ENCODE measurements at regions not wholly inside any gene's neighbourhood (a gene's known extent, or its start where the extent isn't known, plus 50 kb on each side); places are given as distances from the start of the nearest gene placed in this dataset.
"Not testable (repeated sequence)": the region's sequence is repeated elsewhere in the genome, so short reads cannot be mapped to it uniquely, and the experiment has no call there.

DNA sequence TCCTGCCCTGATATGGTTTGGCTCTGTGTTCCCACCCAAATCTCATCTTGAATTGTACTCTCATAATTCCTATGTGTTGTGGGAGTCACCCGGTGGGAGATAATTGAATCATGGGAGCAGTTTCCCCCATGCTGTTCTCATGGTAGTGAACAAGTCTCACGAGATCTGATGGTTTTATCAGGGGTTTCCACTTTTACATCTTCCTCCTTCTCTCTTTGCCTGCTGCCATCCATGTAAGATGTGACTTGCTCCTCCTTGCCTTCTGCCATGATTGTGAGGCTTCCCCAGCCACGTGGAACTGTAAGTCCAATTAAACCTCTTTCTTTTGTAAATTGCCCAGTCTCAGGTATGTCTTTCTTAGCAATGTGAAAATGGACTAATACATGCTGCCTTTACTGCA, 111.9 kb upstream of the STMND1 start:
- TF ChIP-seq ZNF384 (IDR thresholded peaks at IDR 0.05); NFRKB (IDR thresholded peaks at IDR 0.05); ARNT (IDR thresholded peaks at IDR 0.05); FOXA1 (IDR thresholded peaks at IDR 0.05); FOXM1 (IDR thresholded peaks at IDR 0.05; ENCODE audit: borderline replicate concordance); SUZ12 (IDR thresholded peaks at IDR 0.05); LEF1 (IDR thresholded peaks at IDR 0.05; ENCODE audit: borderline replicate concordance); SP1 (IDR thresholded peaks at IDR 0.05); TARDBP (IDR thresholded peaks at IDR 0.05); L3MBTL2 (conservative IDR thresholded peaks at IDR 0.05): not testable (repeated sequence)
- TF ChIP-seq, protein P1, sequence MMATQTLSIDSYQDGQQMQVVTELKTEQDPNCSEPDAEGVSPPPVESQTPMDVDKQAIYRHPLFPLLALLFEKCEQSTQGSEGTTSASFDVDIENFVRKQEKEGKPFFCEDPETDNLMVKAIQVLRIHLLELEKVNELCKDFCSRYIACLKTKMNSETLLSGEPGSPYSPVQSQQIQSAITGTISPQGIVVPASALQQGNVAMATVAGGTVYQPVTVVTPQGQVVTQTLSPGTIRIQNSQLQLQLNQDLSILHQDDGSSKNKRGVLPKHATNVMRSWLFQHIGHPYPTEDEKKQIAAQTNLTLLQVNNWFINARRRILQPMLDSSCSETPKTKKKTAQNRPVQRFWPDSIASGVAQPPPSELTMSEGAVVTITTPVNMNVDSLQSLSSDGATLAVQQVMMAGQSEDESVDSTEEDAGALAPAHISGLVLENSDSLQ (IDR thresholded peaks at IDR 0.05): not testable (repeated sequence)

All from HEK293T (cell line).